ENCODE measurements at regions not wholly inside any gene's neighbourhood (a gene's known extent, or its start where the extent isn't known, plus 50 kb on each side); places are given as distances from the start of the nearest gene placed in this dataset.

DNA sequence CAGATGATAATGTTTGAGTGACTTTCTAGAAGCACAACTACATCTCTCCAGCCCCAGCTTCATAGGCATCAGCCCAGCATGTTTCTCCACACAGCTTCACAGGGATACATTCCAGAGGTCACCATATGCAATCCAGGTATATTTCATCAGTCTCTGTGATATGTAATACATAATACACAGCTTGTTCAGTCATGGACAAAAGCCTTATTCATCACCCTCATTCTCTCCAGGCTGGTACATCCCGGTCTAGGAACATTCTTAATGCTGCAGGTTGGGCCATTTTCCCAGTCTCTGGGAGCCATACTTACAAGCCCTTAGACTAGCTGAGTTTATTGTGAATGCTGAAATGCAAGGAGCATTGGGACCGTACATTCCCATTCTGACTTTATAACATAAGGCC, 169.4 kb downstream of the TMEM200A start:
- no peaks in the 10 kb centered on the region for H3K4me1 ChIP-seq (ENCODE audit: control insufficient read depth in 4 of 4, insufficient read depth in 4 of 4, low read length in 3 of 4)
- 93% methylated on average over 2 of the region's 2 CpGs for WGBS
- H3K9ac ChIP-seq (ENCODE audit: low read depth in 1 of 2, low read length in 2 of 2), result no peak overlapping the region
- DNase-seq (ENCODE audit: low spot score), result no peak
- no peaks in the 10 kb centered on the region for H3K27me3 ChIP-seq (ENCODE audit: control insufficient read depth in 4 of 4, insufficient read depth in 4 of 4, low read length in 3 of 4)
- H3K27ac ChIP-seq (ENCODE audit: low read depth in 1 of 2, low read length in 2 of 2), result no peak overlapping the region
- TF ChIP-seq, protein P1, sequence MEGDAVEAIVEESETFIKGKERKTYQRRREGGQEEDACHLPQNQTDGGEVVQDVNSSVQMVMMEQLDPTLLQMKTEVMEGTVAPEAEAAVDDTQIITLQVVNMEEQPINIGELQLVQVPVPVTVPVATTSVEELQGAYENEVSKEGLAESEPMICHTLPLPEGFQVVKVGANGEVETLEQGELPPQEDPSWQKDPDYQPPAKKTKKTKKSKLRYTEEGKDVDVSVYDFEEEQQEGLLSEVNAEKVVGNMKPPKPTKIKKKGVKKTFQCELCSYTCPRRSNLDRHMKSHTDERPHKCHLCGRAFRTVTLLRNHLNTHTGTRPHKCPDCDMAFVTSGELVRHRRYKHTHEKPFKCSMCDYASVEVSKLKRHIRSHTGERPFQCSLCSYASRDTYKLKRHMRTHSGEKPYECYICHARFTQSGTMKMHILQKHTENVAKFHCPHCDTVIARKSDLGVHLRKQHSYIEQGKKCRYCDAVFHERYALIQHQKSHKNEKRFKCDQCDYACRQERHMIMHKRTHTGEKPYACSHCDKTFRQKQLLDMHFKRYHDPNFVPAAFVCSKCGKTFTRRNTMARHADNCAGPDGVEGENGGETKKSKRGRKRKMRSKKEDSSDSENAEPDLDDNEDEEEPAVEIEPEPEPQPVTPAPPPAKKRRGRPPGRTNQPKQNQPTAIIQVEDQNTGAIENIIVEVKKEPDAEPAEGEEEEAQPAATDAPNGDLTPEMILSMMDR (IDR thresholded peaks at IDR 0.05; ENCODE audit: low read depth, low read length, missing input control), result no peak
- no peak for TF ChIP-seq YY1 (IDR thresholded peaks at IDR 0.05)
- H3K4me3 ChIP-seq (ENCODE audit: low read depth in 1 of 3, low read length in 3 of 3), result no peak overlapping the region
- H3K9me3 ChIP-seq (ENCODE audit: control insufficient read depth in 4 of 4, low read length in 3 of 4), result peaks cover 0 to 8% (median under 1%) of the 10 kb centered on the region in 4 donors
- H3K36me3 ChIP-seq (ENCODE audit: control insufficient read depth in 4 of 4, insufficient read depth in 3 of 4, low read depth in 1 of 4, low read length in 3 of 4), result no peaks in the 10 kb centered on the region

DNA sequence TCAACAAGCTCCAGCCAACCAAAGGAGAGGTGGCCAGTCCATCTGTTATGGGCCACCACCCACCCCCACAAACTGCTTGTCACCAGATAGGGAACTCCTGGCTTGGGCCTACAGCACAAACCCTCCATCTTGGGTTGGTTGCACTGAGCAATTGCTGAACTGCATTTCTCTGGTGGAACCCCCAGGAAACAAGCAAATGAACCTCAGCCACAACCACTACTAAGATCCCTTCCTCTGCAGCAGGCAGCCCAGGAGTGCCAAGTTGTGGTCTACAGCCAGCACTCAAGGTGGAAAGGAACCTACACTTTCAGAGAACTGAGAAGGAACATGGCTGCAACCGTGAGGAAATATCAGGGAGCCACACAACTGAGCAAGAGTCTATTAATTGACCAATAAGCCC, 171.6 kb downstream of the TMEM200A start:
- Histone ChIP-seq H3K4me1 (ENCODE audit: control insufficient read depth in 4 of 4, insufficient read depth in 4 of 4, low read length in 3 of 4) (no peaks in the 10 kb centered on the region), H3K9ac (ENCODE audit: low read depth in 1 of 2, low read length in 2 of 2) (no peak overlapping the region), H3K4me3 (ENCODE audit: low read depth in 1 of 3, low read length in 3 of 3) (no peak overlapping the region), H3K36me3 (ENCODE audit: control insufficient read depth in 4 of 4, insufficient read depth in 3 of 4, low read depth in 1 of 4, low read length in 3 of 4) (no peaks in the 10 kb centered on the region), H3K9me3 (ENCODE audit: control insufficient read depth in 4 of 4, low read length in 3 of 4) (peaks cover 0 to 8% (median under 1%) of the 10 kb centered on the region in 4 donors), H3K27ac (ENCODE audit: low read depth in 1 of 2, low read length in 2 of 2) (no peak overlapping the region), H3K27me3 (ENCODE audit: control insufficient read depth in 4 of 4, insufficient read depth in 4 of 4, low read length in 3 of 4) (no peaks in the 10 kb centered on the region)
- TF ChIP-seq FOXA1 (IDR thresholded peaks at IDR 0.05) (no peak), HNF4G (IDR thresholded peaks at IDR 0.05) (no peak), NR2F2 (IDR thresholded peaks at IDR 0.05) (no peak), YY1 (IDR thresholded peaks at IDR 0.05) (no peak), RAD21 (IDR thresholded peaks at IDR 0.05) (no peak), SP1 (IDR thresholded peaks at IDR 0.05) (no peak), HNF4A (conservative IDR thresholded peaks at IDR 0.05) (no peak), FOXA2 (IDR thresholded peaks at IDR 0.05) (no peak), EGR1 (IDR thresholded peaks at IDR 0.05; ENCODE audit: low read depth in 2 of 2) (no peak), RXRA (IDR thresholded peaks at IDR 0.05) (no peak)
- TF ChIP-seq, protein P2, sequence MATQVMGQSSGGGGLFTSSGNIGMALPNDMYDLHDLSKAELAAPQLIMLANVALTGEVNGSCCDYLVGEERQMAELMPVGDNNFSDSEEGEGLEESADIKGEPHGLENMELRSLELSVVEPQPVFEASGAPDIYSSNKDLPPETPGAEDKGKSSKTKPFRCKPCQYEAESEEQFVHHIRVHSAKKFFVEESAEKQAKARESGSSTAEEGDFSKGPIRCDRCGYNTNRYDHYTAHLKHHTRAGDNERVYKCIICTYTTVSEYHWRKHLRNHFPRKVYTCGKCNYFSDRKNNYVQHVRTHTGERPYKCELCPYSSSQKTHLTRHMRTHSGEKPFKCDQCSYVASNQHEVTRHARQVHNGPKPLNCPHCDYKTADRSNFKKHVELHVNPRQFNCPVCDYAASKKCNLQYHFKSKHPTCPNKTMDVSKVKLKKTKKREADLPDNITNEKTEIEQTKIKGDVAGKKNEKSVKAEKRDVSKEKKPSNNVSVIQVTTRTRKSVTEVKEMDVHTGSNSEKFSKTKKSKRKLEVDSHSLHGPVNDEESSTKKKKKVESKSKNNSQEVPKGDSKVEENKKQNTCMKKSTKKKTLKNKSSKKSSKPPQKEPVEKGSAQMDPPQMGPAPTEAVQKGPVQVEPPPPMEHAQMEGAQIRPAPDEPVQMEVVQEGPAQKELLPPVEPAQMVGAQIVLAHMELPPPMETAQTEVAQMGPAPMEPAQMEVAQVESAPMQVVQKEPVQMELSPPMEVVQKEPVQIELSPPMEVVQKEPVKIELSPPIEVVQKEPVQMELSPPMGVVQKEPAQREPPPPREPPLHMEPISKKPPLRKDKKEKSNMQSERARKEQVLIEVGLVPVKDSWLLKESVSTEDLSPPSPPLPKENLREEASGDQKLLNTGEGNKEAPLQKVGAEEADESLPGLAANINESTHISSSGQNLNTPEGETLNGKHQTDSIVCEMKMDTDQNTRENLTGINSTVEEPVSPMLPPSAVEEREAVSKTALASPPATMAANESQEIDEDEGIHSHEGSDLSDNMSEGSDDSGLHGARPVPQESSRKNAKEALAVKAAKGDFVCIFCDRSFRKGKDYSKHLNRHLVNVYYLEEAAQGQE (IDR thresholded peaks at IDR 0.05), result no peak
- TF ChIP-seq, protein P3, sequence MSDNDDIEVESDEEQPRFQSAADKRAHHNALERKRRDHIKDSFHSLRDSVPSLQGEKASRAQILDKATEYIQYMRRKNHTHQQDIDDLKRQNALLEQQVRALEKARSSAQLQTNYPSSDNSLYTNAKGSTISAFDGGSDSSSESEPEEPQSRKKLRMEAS (IDR thresholded peaks at IDR 0.05), result no peak
- TF ChIP-seq, protein P4, sequence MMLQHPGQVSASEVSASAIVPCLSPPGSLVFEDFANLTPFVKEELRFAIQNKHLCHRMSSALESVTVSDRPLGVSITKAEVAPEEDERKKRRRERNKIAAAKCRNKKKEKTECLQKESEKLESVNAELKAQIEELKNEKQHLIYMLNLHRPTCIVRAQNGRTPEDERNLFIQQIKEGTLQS (IDR thresholded peaks at IDR 0.05), result no peak
- no peak for DNase-seq (ENCODE audit: low spot score)
- WGBS, result 83% methylated on average over 1 of the region's 1 CpG

DNA sequence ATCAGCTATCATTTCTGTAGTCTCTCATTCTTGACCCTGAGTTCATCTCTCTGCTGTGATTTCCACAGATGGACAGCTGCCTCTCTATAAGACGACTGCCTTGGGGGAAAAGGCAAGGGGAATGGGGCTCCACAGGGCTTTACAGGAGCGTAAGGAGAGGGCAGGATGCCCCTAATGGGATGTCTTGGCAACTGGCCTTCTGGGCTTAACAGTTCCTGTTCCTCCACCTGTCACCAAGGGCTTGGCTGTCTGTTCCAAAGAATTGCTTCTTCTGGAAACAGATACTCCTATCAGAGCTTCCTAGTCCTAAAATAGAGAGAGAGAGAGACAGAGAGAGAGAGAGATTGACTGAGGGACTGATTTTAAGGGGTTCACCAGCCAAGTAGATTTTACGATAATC, 181.9 kb downstream of the TMEM200A start:
- no peak overlapping the region for H3K27ac ChIP-seq (ENCODE audit: low read depth in 1 of 2, low read length in 2 of 2)
- 59% methylated on average over 3 of the region's 3 CpGs for WGBS
- H3K4me3 ChIP-seq (ENCODE audit: low read depth in 1 of 3, low read length in 3 of 3), result no peak overlapping the region
- H3K9ac ChIP-seq (ENCODE audit: low read depth in 1 of 2, low read length in 2 of 2), result no peak overlapping the region
- no peaks in the 10 kb centered on the region for H3K36me3 ChIP-seq (ENCODE audit: control insufficient read depth in 4 of 4, insufficient read depth in 3 of 4, low read depth in 1 of 4, low read length in 3 of 4)
- H3K4me1 ChIP-seq (ENCODE audit: control insufficient read depth in 4 of 4, insufficient read depth in 4 of 4, low read length in 3 of 4), result no peaks in the 10 kb centered on the region
- peaks cover 0 to 4% (median 0%) of the 10 kb centered on the region in 4 donors for H3K27me3 ChIP-seq (ENCODE audit: control insufficient read depth in 4 of 4, insufficient read depth in 4 of 4, low read length in 3 of 4)
- H3K9me3 ChIP-seq (ENCODE audit: control insufficient read depth in 4 of 4, low read length in 3 of 4), result no peaks in the 10 kb centered on the region
- DNase-seq (ENCODE audit: low spot score), result no peak
- TF ChIP-seq, protein P4 (IDR thresholded peaks at IDR 0.05), result no peak
- TF ChIP-seq NR2F2 (IDR thresholded peaks at IDR 0.05) (no peak), EGR1 (IDR thresholded peaks at IDR 0.05; ENCODE audit: low read depth in 2 of 2) (no peak), RAD21 (IDR thresholded peaks at IDR 0.05) (no peak)
- TF ChIP-seq, protein P5, sequence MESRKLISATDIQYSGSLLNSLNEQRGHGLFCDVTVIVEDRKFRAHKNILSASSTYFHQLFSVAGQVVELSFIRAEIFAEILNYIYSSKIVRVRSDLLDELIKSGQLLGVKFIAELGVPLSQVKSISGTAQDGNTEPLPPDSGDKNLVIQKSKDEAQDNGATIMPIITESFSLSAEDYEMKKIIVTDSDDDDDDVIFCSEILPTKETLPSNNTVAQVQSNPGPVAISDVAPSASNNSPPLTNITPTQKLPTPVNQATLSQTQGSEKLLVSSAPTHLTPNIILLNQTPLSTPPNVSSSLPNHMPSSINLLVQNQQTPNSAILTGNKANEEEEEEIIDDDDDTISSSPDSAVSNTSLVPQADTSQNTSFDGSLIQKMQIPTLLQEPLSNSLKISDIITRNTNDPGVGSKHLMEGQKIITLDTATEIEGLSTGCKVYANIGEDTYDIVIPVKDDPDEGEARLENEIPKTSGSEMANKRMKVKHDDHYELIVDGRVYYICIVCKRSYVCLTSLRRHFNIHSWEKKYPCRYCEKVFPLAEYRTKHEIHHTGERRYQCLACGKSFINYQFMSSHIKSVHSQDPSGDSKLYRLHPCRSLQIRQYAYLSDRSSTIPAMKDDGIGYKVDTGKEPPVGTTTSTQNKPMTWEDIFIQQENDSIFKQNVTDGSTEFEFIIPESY (IDR thresholded peaks at IDR 0.05), result no peak
- TF ChIP-seq, protein P1 (IDR thresholded peaks at IDR 0.05; ENCODE audit: low read depth, low read length, missing input control), result no peak
